GM12874 (cell line): ENCODE measurements at regions not wholly inside any gene's neighbourhood (a gene's known extent, or its start where the extent isn't known, plus 50 kb on each side); places are given as distances from the start of the nearest gene placed in this dataset.

ENCODE experiments used
- TF ChIP-seq, protein P1 (sequence below): IDR thresholded peaks from 2 replicates; pipeline ENCODE4 v1.5.1; 2011; ENCODE audit warnings: low read depth, mild to moderate bottlenecking, control low read depth, low read length, moderate library complexity; ENCODE audit not compliant: insufficient read depth

DNA sequence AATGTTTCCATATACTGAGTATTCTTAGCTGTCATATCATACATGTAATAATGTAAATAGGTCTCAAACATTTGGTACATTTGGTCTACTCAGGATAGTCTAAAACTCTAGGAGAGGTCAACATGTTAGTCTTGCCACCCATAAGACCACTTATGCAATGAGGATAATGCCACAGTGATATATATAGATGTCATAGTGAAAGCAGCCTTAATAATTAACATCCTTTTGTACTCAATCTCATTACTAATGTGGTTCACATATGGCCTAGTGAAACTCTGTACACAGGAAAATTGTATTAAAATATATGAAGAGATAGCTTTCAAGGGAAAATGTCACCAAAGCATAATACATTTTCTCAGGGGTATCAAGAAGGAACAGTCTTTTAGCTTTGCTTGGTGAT lies 577.9 kb downstream of the TFAP2B start:
- TF ChIP-seq, protein P1, sequence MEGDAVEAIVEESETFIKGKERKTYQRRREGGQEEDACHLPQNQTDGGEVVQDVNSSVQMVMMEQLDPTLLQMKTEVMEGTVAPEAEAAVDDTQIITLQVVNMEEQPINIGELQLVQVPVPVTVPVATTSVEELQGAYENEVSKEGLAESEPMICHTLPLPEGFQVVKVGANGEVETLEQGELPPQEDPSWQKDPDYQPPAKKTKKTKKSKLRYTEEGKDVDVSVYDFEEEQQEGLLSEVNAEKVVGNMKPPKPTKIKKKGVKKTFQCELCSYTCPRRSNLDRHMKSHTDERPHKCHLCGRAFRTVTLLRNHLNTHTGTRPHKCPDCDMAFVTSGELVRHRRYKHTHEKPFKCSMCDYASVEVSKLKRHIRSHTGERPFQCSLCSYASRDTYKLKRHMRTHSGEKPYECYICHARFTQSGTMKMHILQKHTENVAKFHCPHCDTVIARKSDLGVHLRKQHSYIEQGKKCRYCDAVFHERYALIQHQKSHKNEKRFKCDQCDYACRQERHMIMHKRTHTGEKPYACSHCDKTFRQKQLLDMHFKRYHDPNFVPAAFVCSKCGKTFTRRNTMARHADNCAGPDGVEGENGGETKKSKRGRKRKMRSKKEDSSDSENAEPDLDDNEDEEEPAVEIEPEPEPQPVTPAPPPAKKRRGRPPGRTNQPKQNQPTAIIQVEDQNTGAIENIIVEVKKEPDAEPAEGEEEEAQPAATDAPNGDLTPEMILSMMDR: no peak

DNA sequence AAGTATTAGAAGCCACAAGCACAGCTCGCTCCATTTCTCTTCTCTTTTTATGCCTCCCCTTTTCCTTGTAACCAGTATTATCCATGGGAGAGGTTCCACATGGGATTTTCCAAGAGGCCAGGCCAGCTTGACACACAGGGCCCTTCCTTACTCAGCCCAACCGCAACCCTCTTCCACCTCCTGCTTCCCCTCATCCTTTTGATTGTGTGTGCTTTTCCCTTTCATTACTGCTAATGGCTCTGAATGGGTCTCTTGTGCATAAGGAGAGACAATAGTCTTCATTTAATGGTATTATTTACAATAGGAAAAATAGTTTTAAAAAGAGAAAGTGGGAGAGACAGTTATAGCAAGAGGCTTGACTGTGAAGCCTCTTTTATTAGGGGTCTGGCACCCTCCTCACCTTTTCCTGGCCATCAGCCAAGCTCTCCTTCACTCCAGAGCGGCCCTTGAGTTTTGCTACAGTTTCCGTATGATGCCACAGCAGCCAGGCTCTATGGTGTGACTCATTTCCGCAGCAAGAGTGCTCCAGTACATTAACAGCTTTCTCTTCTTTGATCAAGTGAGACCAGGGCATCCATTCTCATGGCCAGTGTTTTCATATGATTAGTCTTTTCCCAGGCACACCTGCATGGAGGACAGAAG lies 579.5 kb downstream of the TFAP2B start:
- TF ChIP-seq, protein P1: no peak

DNA sequence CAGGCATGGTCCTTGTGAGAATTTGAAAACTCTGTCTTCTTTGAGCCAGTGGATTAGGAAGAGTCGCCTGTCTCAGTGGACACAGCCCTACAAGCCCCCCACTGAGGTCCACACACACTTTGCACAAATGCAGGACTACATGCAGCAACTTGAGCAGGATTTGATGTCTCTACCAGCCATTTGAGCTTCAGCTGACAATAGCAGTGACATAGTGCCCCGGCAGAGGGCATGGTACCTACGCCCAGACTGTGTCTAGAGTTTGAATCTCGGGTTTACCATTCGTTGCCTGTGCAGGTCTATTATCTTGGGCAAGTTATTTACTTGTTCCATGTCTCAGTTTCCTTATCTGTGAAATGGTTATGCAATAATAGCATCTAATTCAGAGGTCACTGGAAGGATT lies 580.1 kb downstream of the TFAP2B start:
- TF ChIP-seq, protein P1: no peak

DNA sequence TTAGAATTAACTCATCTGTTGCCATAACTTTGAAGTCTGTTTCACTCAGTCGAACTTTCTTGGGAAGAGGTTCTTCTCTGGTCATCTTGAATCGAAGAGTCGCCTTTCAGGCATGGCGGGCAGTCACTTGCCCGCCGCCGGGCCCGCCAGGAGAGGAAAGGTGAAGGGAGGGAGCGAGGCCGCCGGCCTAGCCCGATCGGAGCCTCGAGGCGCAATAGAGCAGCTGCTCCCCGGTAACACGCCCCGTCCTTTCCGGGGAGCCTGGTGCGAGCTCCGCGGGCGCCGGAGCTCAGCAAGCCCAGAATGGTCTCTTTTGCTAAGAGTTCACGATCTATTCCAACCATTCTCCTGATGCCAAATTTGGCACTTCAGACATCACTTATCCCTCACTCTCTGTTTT lies 591.8 kb downstream of the TFAP2B start:
- TF ChIP-seq, protein P1: no peak

DNA sequence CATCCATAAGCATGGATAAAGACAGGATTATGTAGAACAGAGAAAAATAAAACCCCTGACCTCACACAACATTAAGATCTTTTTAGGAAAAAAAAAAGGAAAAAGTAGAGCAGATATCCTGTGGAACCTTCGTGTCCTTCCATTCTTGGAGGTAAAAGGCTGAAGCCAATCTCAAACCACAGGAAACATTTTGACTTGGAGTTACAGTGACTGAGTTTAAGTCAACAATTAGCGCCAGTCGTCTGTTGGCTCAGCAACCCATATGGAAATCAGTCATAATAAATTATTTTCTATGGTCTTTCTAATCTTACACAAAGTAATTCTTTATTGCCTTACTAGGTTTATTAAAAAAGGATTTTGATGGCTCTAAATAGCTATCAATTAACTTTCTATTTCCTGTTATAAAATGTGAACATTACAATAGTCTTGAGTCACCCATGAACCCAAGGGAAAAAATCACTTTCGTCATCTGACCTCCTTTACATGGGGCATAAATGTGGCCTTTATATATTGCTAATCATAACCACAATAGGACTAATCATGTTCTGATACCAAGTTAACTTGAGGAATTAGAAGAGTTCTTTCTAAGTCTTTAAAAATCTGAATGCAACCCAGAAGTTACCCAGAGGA lies 592.9 kb downstream of the TFAP2B start:
- TF ChIP-seq, protein P1: no peak

DNA sequence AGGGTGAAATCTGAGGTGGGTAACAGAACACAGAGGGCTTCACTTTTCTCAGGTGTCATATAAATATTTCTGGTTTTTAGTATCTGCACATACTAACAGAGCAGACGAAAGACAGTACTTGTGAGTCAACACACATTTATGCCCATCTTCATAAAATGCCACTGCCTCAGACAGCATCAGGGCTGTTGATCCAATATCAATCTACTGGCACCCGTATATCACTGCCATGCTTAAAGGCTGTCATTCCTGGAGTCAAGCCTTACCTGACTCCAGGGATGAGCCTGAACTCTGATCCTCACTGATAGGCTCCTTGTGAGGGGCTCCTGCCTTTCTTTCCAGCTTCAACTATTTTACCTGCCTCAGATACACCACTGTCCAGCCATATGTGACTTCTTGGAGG lies 595.7 kb downstream of the TFAP2B start:
- TF ChIP-seq, protein P1: no peak

DNA sequence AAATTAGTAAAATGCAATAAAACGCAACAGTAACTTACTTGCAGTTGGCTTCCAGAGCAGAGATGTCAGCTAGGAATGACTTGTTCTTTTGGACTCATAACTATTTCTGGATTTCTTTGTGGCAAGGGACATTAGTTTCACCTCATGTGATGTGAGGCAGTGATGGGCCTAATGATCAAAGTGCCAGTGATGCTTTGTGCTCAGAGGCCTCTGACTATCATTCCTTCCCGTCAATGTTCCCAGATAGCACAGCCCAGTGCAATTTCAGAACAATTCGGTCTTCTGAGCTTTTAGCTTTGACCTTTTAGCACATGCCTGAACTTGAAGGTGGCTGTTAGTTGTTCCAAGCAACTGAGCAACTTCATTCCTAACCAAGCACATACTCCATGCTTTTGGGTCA lies 596.8 kb downstream of the TFAP2B start:
- TF ChIP-seq, protein P1: no peak
